Erythroblast (primary cell): ENCODE measurements at regions not wholly inside any gene's neighbourhood (a gene's known extent, or its start where the extent isn't known, plus 50 kb on each side); places are given as distances from the start of the nearest gene placed in this dataset.

Source experiments
- GATA1 ChIP-seq: IDR thresholded peaks from 2 replicates; pipeline ENCODE4 v1.6.1; 2011; ENCODE audit warnings: low read depth, mild to moderate bottlenecking, control low read depth, low read length, moderate library complexity
- POLR2A ChIP-seq: IDR thresholded peaks from 2 replicates; pipeline ENCODE4 v1.6.1; 2011; ENCODE audit warnings: mild to moderate bottlenecking, low read length

- TF ChIP-seq POLR2A (no peak), GATA1 (no peak)
Observed at GRCh38 chr1:38173157-38173831, 126.7 kb upstream of the POU3F1 start.
